HG03442 (cell line): ENCODE measurements at regions not wholly inside any gene's neighbourhood (a gene's known extent, or its start where the extent isn't known, plus 50 kb on each side); places are given as distances from the start of the nearest gene placed in this dataset.
"Not testable (repeated sequence)": the region's sequence is repeated elsewhere in the genome, so short reads cannot be mapped to it uniquely, and the experiment has no call there.

ENCODE experiments used
- ATAC-seq: cut with Tn5 transposase; IDR thresholded peaks from one replicate; pipeline ENCODE4 v1.9.1; 2021; ENCODE audit warnings: mild to moderate bottlenecking, moderate library complexity; ENCODE audit not compliant: unreplicated experiment

DNA sequence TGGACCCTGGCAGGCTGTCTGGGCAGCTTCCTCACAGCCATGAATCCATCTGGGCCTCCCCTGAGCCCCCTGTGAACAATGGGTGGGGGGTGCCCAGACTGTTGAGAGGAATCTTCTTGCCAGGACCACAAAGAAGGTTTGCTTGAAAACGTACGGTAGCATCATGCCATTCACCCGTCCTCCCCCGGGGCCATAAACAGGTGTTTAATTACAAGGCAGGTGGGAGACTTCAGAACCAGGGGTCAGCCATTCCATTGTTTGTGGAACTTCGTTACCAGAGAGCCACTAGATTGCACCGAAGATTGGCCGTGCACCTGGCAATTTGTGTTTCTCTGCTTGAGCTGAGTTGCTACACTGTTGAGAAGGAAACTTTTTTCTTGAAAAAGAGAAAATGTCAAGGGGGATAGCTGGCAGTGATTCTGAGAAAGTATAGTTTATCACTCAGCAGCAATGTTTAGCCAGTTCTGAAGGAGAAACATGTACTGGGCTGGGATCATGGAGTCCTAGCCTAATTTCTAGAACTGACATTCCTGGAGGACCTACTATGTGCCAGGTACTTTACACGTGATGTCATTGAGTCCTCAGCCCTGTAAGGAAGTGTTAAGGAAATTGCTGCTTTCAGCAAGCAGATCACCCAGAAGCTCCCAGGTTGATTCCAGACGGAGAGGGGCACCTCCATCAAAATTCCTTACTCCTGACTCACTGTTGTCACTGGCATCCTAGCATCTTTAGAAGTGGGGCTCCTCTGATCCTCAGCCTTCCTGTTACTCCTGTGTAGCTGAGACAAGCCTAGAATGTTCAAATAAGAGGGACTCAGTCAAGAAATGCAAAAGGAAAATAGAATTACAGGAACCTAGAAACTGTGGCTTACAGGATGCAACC is 103.8 kb upstream of the UBE2E1 start:
- no peak for ATAC-seq

DNA sequence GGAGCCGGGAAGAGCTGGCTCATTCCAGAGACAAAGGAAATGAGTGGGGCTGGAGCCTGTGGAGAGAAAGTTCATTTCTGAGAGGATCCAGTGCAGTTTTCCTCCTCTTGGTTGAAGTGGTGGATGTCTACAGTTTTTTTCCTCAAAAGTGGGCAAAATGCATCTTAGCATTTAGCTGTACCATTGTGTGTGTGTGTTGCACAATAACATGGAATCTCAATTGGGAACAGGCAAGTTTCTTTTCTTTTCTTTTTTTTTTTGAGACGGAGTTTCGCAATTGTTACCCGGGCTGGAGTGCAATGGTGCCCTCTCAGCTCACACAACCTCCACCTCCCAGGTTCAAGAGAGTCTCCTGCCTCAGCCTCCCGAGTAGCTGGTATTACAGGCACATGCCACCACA is 101.5 kb upstream of the UBE2E1 start:
- no peak for ATAC-seq

DNA sequence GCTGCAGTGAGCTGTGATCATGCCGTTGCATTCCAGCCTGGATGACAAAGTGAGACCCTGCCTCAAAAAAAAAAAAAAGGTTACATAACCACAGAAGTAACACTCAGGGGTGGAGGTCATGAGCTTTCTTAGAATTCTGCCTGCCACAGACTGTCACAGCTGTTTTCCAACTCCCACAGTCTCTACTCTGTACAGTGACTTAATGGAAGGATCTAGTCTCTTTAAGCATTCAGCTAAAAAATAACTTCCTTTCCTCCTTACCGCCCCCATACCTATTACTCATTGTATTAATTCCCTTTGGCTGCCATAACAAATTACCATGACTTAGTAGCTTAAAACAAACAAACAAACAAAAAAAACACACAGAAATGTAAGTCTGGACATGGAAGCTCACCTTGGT is 99.6 kb upstream of the UBE2E1 start:
- no peak for ATAC-seq

DNA sequence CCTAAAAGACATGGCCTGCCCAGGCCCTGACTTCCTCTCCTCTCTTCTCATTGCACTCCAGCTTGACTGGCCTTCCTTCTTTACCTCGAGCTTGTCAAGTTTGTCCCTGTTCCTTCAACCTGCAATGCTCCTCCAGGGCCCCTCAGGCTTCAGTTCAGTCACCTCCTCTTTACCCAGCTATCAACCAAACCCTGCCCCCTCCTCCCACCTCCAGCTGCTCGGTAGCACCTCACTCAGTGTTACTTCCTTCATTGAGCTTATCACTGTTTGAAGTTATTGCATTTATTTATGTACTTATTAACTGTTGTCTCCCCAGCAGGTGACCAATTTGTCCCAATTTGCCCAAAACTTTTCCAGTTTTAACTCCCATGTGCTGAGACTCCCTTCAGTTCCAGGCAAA is 95.8 kb upstream of the UBE2E1 start:
- no peak for ATAC-seq

DNA sequence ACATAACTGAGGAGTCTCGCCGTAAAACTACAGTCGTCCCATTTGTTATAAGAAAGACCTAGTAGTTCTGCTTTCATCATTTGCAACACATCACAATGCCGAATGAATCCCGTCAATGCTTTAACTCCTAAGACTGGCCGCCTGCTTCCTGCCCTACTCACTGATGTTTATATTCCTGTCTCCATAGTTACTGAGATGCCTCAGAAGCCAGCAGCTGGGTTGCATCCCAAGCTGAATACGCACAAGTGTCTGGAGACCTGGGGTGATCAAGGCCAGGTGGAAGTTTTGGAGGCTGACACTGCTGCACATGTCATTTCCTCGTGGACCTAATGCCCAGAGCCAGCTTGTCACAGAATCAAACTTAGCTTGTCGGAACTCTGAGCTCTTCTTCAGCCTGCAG is 95.2 kb upstream of the UBE2E1 start:
- ATAC-seq: no peak

DNA sequence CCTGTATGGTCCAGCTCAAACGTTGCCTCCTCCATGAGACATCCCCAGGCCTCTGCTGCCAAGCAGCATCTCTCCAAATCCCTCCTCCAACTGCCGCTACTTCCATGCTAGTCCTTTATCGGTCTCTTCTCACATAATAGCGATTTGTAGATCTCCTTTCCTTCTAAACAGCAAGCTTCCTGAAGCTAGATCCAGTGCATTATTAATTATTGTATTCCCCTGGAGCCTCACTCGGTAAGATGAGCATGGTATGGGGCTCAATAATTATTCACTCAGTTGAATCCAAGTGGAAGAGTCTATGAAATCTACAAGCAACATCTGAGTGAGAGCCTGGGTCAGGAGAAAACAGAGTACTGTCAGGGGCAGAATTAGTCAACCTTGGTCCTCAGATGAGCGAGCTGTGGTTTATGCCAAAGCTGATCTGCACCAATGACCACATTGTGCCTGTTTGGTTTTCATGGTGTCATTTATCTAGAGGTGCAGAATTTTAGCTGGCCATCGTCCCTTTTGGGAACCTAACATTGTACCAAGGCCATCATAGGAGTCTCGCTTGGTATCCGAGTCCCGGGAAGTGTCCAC is 93.8 kb upstream of the UBE2E1 start:
- ATAC-seq: peak; percentile 93

DNA sequence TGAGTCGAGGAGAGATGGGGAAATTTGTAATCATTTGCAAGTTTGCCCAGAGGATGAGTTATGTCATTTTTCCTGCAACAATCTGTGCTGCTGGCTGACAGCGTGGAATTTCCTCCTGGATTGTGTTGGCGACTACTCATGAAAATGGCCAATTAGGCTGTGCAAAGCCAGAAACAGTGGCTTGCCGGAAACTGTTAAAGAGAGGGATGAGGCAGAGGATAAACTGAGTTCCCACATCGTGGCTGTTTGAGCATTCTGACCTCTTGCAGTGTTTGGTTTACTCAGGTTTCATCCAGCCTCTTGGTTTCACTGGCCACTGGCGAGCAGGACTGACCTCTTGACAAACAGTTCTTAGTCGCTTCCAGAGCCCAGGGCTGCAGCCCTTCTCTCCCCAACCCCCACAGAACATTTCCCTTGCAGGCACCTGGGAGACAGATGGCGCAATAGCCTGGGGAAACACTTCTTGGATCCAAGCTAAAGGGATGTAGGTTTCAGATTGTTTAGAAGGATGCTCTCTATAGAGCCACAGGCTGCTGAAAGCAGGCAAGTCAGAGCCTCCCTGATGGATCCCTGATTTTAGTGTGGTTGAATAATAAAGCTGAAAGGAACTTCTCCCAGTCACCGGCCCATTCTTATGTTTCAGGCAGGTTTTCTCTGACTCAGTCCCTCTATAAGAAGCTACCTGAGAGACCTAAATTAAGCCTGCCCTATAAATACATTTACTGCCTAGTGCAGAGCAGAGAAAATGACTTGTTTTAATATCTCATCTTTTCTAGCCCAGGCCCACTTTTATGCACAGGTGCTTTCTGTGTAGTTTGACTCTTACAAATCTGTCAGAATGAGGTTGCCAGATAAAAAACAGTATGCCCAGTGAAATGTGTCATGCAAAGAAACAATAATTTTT is 92.8 kb upstream of the UBE2E1 start:
- ATAC-seq: no peak

DNA sequence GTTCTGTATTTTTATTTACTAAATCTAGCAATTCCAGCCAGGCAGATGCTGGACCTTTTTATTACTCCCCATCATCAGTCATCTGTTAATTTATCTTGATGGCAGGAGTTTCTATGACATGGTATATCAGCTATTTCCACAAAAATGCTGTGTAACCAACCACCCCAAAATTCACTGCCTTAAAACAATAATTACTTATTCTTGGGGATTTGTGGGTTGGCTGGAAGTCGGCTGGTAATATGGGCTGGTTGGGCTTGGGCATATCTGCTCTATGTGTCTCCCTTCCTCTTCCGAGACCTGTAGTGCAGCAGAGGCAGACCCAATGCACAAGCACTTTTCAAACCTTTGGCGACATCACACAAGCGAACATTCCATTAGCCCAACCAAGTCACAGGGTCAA is 92.1 kb upstream of the UBE2E1 start:
- no peak for ATAC-seq

DNA sequence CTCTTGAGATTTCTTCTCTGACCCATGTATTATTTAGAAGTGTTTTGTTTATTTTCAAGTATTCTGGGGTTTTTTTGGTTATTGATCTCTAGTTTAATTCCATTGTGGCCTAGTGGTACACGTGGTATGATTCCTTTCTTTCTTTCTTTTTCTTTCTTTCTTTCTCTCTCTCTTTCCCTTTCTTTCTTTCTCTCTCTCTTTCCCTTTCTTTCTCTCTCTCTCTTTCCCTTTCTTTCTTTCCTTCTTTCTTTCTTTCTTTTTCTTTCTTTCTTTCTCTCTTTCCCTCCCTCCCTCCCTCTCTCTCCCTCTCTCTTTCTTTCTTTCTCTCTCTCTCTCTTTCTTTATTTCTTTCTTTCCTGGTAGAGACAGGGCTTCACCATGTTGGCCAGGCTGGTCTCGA is 85.7 kb upstream of the UBE2E1 start:
- ATAC-seq: no peak

DNA sequence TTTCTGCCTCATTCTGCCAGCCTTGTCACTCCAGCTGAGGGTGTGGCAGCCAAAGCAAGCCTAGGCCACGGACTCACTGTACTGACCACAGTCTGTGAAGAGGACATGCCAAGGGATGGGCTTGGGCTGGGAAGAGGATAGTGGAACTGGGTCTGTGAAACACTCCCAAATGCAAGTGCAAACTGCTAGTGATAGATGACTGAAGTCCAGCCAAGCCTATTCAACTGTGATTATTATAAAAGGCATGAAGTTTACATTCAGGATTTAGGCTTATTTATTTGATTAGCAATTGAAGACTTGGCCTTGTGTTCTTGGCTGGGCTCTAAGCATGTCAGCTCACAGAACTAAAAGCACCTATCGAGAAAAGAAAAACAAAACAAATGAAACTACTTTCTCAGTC is 84.9 kb upstream of the UBE2E1 start:
- ATAC-seq: no peak

DNA sequence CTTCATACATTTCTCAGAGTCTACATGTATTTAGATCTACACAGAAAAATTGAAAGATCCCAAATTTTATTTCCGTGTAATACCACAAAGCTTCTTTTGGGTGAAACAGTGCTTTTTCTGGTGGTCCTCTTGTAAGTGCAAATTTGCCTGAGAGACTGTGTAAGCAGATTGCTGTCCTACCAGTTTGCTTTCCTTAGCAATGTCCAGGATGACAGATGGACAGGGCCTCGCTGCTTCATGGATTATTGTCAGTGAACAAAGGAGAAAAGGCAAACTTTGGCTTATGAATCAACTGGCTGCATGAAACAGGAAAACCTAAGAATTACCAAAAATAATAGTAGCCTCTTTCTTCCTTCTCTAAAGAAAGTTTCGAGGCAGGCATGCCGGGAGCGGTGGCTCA is 82.6 kb upstream of the UBE2E1 start:
- ATAC-seq: no peak

DNA sequence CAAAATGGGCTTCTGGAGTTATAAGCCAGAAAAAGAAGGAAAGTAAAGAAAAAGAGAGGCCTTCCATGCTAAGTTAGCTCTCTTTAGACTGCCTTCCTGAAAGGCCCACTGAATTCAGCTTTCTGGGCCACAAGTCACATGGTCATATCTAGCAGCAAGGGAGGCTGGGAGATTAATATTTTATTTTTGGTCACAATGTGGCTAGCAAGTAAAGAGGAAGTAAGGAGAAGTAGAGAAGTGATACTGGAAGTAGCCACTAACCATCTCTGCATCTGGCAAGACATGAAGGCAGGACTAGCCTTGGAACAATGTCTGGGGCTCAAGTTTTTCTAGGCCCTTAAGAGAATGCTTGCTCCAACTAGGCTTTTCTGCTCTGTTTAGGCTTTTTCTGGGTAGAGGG is 81.8 kb upstream of the UBE2E1 start:
- ATAC-seq: peak; percentile 31

DNA sequence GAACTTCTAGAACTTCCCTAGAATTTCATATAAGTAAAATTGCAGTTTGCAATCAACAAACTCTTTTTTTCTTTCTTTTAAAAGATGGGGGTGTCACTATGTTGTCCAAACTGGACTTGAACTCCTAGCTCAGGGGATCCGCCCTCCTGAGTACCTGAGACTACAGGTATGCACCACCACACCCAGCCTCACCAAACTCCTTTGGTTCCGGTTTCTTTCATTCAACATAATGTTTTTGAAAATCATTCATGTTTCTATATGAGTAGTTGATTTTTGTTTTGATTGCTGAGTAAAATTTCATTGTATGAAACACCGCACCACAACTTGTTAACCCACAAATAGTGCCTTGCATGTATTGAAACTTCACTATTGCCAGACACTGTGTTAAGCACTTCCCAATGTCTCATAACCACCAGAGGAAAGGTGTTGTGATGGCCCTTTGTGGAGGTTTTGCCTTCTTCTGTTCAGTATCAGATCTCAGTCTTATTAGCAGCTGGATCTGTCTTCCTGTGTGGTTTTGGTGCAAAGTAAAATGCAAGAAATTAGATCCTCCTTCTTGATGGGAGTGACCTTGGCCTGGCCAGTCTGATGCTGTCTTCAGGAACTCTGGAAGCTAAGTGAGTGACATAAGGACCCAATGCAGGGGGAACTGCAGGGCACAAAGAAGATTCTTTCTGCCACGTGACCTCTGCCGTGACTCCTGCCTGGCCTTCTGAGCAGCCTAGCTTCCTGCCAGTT is 78.8 kb upstream of the UBE2E1 start:
- ATAC-seq: peak; percentile 81

DNA sequence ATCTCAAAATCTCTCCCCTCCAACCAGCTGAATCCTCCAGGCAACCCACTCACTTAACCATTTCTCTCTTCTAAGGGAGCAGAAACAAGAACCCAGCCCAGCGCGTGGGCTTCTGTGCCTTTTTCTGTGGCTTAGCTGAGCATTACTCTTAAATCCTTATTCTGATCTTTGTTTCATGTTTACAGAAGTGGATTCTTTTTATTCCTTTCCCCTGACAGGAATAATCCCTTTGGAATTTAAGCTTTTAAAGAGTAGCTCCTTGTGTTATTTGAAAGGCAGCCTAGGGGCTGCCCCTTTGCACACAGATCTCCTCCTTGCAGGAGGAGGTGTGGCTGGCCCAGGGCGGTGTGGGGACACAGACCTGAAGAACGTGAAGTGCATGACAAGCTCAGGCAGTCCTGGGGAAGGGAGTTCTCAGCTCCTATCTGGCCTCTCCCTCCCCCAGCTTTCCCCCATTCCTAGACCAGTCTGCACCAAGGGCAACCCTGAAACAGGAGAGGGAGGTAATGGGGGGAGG is 77.1 kb upstream of the UBE2E1 start:
- ATAC-seq: no peak

DNA sequence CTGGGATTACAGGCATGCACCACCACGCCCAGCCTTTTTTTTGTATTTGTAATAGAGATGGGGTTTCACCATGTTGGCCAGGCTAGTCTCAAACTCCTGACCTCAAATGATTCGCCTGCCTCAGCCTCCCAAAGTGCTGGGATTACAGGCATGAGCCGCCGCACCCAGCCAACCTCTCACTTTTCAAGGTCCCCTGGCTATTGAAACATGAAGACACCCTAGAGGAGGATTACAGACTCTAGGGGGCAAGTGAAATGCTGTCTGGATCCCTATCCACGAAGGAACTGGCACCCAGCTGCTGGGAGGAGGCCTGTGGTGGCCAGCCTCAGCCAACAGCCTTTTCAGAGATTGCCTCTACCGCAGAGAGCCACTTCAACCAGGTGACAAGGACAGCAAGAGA is 76.4 kb upstream of the UBE2E1 start:
- ATAC-seq: not testable (repeated sequence)

DNA sequence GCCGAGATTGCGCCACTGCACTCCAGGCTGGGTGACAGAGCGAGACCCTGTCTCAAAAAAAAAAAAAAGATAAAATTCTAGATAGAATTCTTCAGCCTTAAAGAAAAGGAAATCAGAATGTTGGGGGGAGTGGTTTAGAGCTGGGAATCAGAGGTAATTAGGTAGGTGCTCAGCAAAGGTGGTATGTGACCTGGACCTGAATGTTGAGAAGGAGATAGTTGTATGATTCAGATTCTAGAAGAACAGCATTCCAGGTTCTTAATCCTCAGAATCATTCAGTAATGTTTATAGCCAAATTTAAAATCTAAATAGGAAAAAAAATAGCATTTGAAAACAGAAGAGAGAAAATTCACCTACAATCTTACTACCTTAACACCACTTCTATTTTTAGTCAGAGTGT is 71.3 kb upstream of the UBE2E1 start:
- no peak for ATAC-seq

DNA sequence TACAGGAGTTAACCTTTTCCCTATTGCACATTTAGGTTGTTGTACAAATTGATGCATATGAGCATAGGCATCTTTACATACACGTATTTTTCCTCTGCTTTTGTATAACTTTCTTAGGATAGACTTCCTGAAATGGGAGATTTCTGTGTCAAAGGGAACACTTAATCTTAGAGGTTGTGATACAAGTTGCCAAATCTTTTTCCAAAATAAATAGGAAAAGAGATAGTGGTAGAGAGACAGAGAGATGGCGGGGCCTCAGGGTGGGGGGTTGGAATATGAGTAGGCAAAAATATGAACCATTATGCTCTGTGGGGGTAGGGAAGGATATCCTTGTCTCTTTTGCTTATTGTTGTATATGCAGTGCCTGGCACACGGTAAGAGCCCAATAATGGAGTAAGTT is 70.7 kb upstream of the UBE2E1 start:
- no peak for ATAC-seq

DNA sequence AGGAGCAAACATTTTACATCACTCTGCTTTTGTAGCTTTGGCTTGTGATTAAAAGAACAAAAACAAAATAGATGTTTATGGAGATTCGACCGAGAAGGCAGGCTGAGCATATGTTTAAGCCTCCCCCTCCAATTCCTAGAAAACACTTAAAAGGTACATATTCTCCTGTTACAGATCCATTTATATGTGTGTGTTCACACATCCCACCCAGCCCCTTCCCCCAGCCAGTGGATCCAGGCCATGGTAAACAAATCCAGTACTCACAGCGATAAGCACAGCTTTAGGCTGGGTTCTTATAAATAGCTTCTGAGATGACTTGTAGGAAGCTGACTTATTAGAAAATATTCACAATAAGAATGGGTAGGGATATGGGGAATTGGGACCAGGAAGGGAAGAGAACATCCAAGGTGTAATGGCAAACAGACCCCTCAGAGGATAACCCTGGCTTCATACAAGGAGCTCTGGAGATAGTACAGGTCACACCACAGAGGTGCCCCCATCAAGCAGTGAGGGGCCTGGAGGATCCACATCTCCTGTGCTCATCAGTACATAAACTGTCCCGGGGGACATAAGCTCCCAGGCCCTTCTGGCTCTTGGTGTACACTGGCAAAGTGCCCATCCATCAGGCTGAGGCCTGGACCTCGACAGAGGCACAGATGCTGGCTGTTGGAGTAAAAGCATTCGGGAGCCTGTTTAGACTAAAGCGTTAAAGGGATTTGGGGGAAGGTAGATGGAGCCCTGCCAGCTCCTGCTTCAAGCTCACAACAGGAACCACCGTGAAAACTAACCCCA is 70.0 kb upstream of the UBE2E1 start:
- ATAC-seq: no peak

DNA sequence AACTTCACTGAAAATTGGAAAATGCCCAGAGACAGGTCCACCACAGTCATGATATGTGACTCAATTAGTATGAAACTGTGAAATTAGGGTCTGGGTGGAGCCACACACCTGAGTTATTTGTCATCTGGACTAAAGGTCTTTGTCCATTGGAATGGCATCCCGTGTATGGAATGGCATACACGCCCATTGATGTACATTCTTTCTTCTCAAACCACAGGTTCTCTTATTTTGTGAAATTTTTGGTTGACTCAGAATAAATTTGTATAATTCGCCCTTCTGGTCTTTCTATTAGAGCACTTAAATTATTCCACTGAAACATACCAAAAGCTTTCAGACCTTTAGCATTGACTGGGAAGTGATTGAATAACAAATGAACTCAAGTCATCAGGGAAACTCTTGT is 66.8 kb upstream of the UBE2E1 start:
- no peak for ATAC-seq

DNA sequence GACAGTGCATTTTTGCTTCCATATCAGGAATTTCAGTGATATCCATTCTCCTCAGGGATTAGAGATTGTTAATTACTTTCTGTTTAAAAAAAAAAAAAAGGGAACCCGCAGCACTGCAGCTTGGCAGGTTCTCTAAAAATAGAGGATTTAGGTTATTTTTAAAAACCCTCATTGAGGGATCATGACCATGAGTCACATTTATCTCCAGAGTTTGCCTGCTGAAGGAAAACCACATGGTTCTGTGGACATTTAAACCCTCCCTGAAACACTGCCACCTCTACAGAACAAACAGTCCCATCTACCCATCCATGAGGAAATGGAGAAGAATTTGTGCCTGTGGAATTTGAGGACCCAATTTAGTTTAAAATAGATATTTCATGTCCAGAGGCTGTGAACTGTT is 66.2 kb upstream of the UBE2E1 start:
- no peak for ATAC-seq
